ENCODE measurements at regions not wholly inside any gene's neighbourhood (a gene's known extent, or its start where the extent isn't known, plus 50 kb on each side); places are given as distances from the start of the nearest gene placed in this dataset.

- no peak for DNase-seq
- WGBS (ENCODE audit: extremely low coverage, insufficient coverage, insufficient read length), result no CpG with 5 or more reads among the region's 4 CpGs
- H3K79me1 ChIP-seq (ENCODE audit: low read length), result no peaks in the 10 kb centered on the region
- no peak overlapping the region for H3K4me2 ChIP-seq (ENCODE audit: low read length)
- no peak overlapping the region for H4K12ac ChIP-seq (ENCODE audit: low read depth, low read length)
- no peak overlapping the region for H3K4ac ChIP-seq (ENCODE audit: low read depth, low read length)
- no peak overlapping the region for H2BK120ac ChIP-seq (ENCODE audit: insufficient read depth, low read length, poor library complexity)
- no peaks in the 10 kb centered on the region for H3K27me3 ChIP-seq (ENCODE audit: insufficient read depth, low read length)
- H2BK12ac ChIP-seq (ENCODE audit: low read length), result no peak overlapping the region
- no peak overlapping the region for H3K27ac ChIP-seq (ENCODE audit: low read depth, low read length)
- H3K23ac ChIP-seq (ENCODE audit: low read length), result no peak overlapping the region
- no peaks in the 10 kb centered on the region for H3K36me3 ChIP-seq (ENCODE audit: control insufficient read depth in 1 of 2, insufficient read depth in 2 of 2, low read length in 2 of 2)
- H3K14ac ChIP-seq (ENCODE audit: low read length), result no peak overlapping the region
- H3K9me3 ChIP-seq (ENCODE audit: insufficient read depth, low read depth, low read length), result no peaks in the 10 kb centered on the region
- H2AK5ac ChIP-seq (ENCODE audit: low read length), result no peak overlapping the region
- H2BK5ac ChIP-seq (ENCODE audit: low read depth, low read length, poor library complexity), result no peak overlapping the region
- no peak overlapping the region for H2AFZ ChIP-seq (ENCODE audit: insufficient read depth, low read length, poor library complexity)
- H3K18ac ChIP-seq (ENCODE audit: low read length), result no peak overlapping the region
- no peak overlapping the region for H3K4me3 ChIP-seq (ENCODE audit: low read depth, low read length)
- no peak overlapping the region for H4K8ac ChIP-seq (ENCODE audit: low read depth, low read length)
- no peaks in the 10 kb centered on the region for H3K79me2 ChIP-seq (ENCODE audit: control insufficient read depth, insufficient read depth, low read length, poor library complexity)
- no peak overlapping the region for H4K91ac ChIP-seq (ENCODE audit: low read depth, low read length)
- no peak overlapping the region for H3K9ac ChIP-seq (ENCODE audit: low read length)
- H3K4me1 ChIP-seq (ENCODE audit: control insufficient read depth in 1 of 2, insufficient read depth in 2 of 2, low read length in 2 of 2), result no peaks in the 10 kb centered on the region
Measured at GRCh38 chr4:67124716-67125115, 420.6 kb downstream of the CENPC start.

GRCh38 chr4:67122029-67122428 is 423.3 kb downstream of the CENPC start:
- no peak overlapping the region for H2BK120ac ChIP-seq (ENCODE audit: insufficient read depth, low read length, poor library complexity)
- H2AFZ ChIP-seq (ENCODE audit: insufficient read depth, low read length, poor library complexity), result no peak overlapping the region
- no peaks in the 10 kb centered on the region for H3K9me3 ChIP-seq (ENCODE audit: insufficient read depth, low read depth, low read length)
- H2AK5ac ChIP-seq (ENCODE audit: low read length), result no peak overlapping the region
- H3K27me3 ChIP-seq (ENCODE audit: insufficient read depth, low read length), result no peaks in the 10 kb centered on the region
- no peaks in the 10 kb centered on the region for H3K36me3 ChIP-seq (ENCODE audit: control insufficient read depth in 1 of 2, insufficient read depth in 2 of 2, low read length in 2 of 2)
- no peak overlapping the region for H3K4ac ChIP-seq (ENCODE audit: low read depth, low read length)
- H2BK5ac ChIP-seq (ENCODE audit: low read depth, low read length, poor library complexity), result no peak overlapping the region
- H4K12ac ChIP-seq (ENCODE audit: low read depth, low read length), result no peak overlapping the region
- no peak overlapping the region for H3K18ac ChIP-seq (ENCODE audit: low read length)
- no peak overlapping the region for H3K9ac ChIP-seq (ENCODE audit: low read length)
- no peak overlapping the region for H3K23ac ChIP-seq (ENCODE audit: low read length)
- no CpG with 5 or more reads among the region's 3 CpGs for WGBS (ENCODE audit: extremely low coverage, insufficient coverage, insufficient read length)
- DNase-seq, result peak in 1 of 2 donors; percentile 1
- H4K91ac ChIP-seq (ENCODE audit: low read depth, low read length), result no peak overlapping the region
- H3K4me2 ChIP-seq (ENCODE audit: low read length), result no peak overlapping the region
- no peaks in the 10 kb centered on the region for H3K4me1 ChIP-seq (ENCODE audit: control insufficient read depth in 1 of 2, insufficient read depth in 2 of 2, low read length in 2 of 2)
- H3K79me2 ChIP-seq (ENCODE audit: control insufficient read depth, insufficient read depth, low read length, poor library complexity), result no peaks in the 10 kb centered on the region
- H2BK12ac ChIP-seq (ENCODE audit: low read length), result no peak overlapping the region
- no peak overlapping the region for H3K14ac ChIP-seq (ENCODE audit: low read length)
- no peak overlapping the region for H3K27ac ChIP-seq (ENCODE audit: low read depth, low read length)
- H3K79me1 ChIP-seq (ENCODE audit: low read length), result no peaks in the 10 kb centered on the region
- no peak overlapping the region for H4K8ac ChIP-seq (ENCODE audit: low read depth, low read length)
- no peak overlapping the region for H3K4me3 ChIP-seq (ENCODE audit: low read depth, low read length)

DNA sequence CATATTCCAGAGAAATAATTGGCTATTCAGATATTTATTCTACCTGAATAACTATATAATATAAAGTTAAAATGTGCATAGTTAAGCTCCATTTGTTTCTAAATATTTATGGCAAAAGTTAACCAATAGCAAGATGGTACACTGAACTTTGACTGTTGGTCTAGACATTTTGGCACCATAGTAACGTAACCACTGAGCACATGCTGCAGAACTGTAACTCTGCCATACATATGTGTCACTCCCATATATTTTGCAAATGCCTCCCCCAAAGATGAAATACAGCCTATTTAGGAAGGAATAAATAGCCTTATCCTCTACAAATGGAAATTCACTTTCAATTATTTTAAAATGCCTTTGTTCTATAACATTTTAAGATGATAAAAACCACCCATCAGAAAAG is 424.9 kb downstream of the CENPC start:
- Histone ChIP-seq H3K9me3 (ENCODE audit: insufficient read depth, low read depth, low read length) (no peaks in the 10 kb centered on the region), H3K79me1 (ENCODE audit: low read length) (no peaks in the 10 kb centered on the region), H3K4me2 (ENCODE audit: low read length) (no peak overlapping the region), H2BK12ac (ENCODE audit: low read length) (no peak overlapping the region), H4K91ac (ENCODE audit: low read depth, low read length) (no peak overlapping the region), H3K79me2 (ENCODE audit: control insufficient read depth, insufficient read depth, low read length, poor library complexity) (no peaks in the 10 kb centered on the region), H3K4me3 (ENCODE audit: low read depth, low read length) (no peak overlapping the region), H3K4me1 (ENCODE audit: control insufficient read depth in 1 of 2, insufficient read depth in 2 of 2, low read length in 2 of 2) (no peaks in the 10 kb centered on the region), H3K36me3 (ENCODE audit: control insufficient read depth in 1 of 2, insufficient read depth in 2 of 2, low read length in 2 of 2) (no peaks in the 10 kb centered on the region), H4K8ac (ENCODE audit: low read depth, low read length) (no peak overlapping the region), H3K9ac (ENCODE audit: low read length) (no peak overlapping the region), H4K12ac (ENCODE audit: low read depth, low read length) (no peak overlapping the region), H2BK5ac (ENCODE audit: low read depth, low read length, poor library complexity) (no peak overlapping the region), H3K27ac (ENCODE audit: low read depth, low read length) (no peak overlapping the region), H2BK120ac (ENCODE audit: insufficient read depth, low read length, poor library complexity) (no peak overlapping the region), H3K14ac (ENCODE audit: low read length) (no peak overlapping the region), H2AK5ac (ENCODE audit: low read length) (no peak overlapping the region), H3K18ac (ENCODE audit: low read length) (no peak overlapping the region), H3K23ac (ENCODE audit: low read length) (no peak overlapping the region), H2AFZ (ENCODE audit: insufficient read depth, low read length, poor library complexity) (no peak overlapping the region), H3K4ac (ENCODE audit: low read depth, low read length) (no peak overlapping the region), H3K27me3 (ENCODE audit: insufficient read depth, low read length) (no peaks in the 10 kb centered on the region)
- no peak for DNase-seq
- WGBS (ENCODE audit: extremely low coverage, insufficient coverage, insufficient read length), result no CpG with 5 or more reads among the region's 1 CpG

DNA sequence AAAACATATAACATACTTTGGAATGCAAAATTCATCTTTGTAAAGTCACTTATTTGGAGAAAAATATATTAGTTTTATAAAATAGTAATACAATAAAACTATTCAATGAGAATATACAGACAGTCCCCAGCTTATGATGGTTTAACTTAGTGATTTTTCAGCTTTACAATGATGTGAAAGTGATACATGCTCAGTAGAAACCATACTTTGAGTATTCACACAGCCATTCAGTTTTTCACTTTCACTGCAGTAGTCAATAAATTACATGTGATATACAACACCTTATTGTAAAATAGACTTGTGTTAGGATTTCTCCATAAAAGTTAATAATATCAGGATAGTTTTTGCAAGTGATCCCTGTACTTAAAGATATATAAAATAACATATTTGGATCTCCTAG is 436.0 kb downstream of the CENPC start:
- Histone ChIP-seq H2AK5ac (ENCODE audit: low read length) (no peak overlapping the region), H3K14ac (ENCODE audit: low read length) (no peak overlapping the region), H4K91ac (ENCODE audit: low read depth, low read length) (no peak overlapping the region), H3K9me3 (ENCODE audit: insufficient read depth, low read depth, low read length) (no peaks in the 10 kb centered on the region), H3K27ac (ENCODE audit: low read depth, low read length) (no peak overlapping the region), H3K36me3 (ENCODE audit: control insufficient read depth in 1 of 2, insufficient read depth in 2 of 2, low read length in 2 of 2) (no peaks in the 10 kb centered on the region), H3K4ac (ENCODE audit: low read depth, low read length) (no peak overlapping the region), H4K12ac (ENCODE audit: low read depth, low read length) (no peak overlapping the region), H3K23ac (ENCODE audit: low read length) (no peak overlapping the region), H3K79me2 (ENCODE audit: control insufficient read depth, insufficient read depth, low read length, poor library complexity) (no peaks in the 10 kb centered on the region), H3K79me1 (ENCODE audit: low read length) (no peaks in the 10 kb centered on the region), H3K27me3 (ENCODE audit: insufficient read depth, low read length) (no peaks in the 10 kb centered on the region), H3K18ac (ENCODE audit: low read length) (no peak overlapping the region), H3K4me1 (ENCODE audit: control insufficient read depth in 1 of 2, insufficient read depth in 2 of 2, low read length in 2 of 2) (no peaks in the 10 kb centered on the region), H3K4me2 (ENCODE audit: low read length) (no peak overlapping the region), H2BK120ac (ENCODE audit: insufficient read depth, low read length, poor library complexity) (no peak overlapping the region), H2AFZ (ENCODE audit: insufficient read depth, low read length, poor library complexity) (no peak overlapping the region), H2BK12ac (ENCODE audit: low read length) (no peak overlapping the region), H2BK5ac (ENCODE audit: low read depth, low read length, poor library complexity) (no peak overlapping the region), H3K9ac (ENCODE audit: low read length) (no peak overlapping the region), H3K4me3 (ENCODE audit: low read depth, low read length) (no peak overlapping the region), H4K8ac (ENCODE audit: low read depth, low read length) (no peak overlapping the region)
- no peak for DNase-seq
